NT2/D1 (cell line): ENCODE measurements at regions not wholly inside any gene's neighbourhood (a gene's known extent, or its start where the extent isn't known, plus 50 kb on each side); places are given as distances from the start of the nearest gene placed in this dataset.

Source experiments
- SUZ12 ChIP-seq: IDR thresholded peaks from 2 replicates; pipeline ENCODE4 v1.6.1; 2011; ENCODE audit not compliant: insufficient read length, insufficient read depth; ENCODE audit errors: extremely low read depth
- ZNF274 ChIP-seq: IDR thresholded peaks from 2 replicates; pipeline ENCODE4 v1.6.1; 2011; ENCODE audit warnings: mild to moderate bottlenecking, low read depth, low read length

GRCh38 chr2:77633601-77634000, 111.4 kb upstream of the LRRTM4 start:
- no peak for TF ChIP-seq ZNF274
- no peak for TF ChIP-seq SUZ12
